Spleen (tissue), 7 donors: ENCODE measurements at regions not wholly inside any gene's neighbourhood (a gene's known extent, or its start where the extent isn't known, plus 50 kb on each side); places are given as distances from the start of the nearest gene placed in this dataset.

ENCODE experiments used
- CTCF ChIP-seq, 11 experiments: fragments of 200-600 bp in 7 of 11; fragments of 450-650 bp in 4 of 11; sonication (generic) in 4 of 11; IDR thresholded peaks in 8 of 11; conservative IDR thresholded peaks in 3 of 11; 1 replicate in 7 of 11; 2 replicates in 4 of 11; pipeline versions ENCODE4 v1.4.0 to v1.8.0; 2016 to 2021; ENCODE audit warnings: antibody characterized with exemption in 11 of 11, inconsistent platforms in 4 of 11, mild to moderate bottlenecking in 1 of 11
- POLR2AphosphoS5 ChIP-seq, 3 donors: sonication (generic); formaldehyde crosslinking; IDR thresholded peaks; one replicate each; pipeline ENCODE4 v1.5.1; 2017; ENCODE audit warnings: antibody characterized with exemption in 3 of 3
- donor health status: DM: no; HTN: no; CAD: no; lungs with moderate emphysema.
- donor health status: DM: no; HTN: no; CAD: no.
- donor health status: DM: no; HTN: no; CAD: no.

DNA sequence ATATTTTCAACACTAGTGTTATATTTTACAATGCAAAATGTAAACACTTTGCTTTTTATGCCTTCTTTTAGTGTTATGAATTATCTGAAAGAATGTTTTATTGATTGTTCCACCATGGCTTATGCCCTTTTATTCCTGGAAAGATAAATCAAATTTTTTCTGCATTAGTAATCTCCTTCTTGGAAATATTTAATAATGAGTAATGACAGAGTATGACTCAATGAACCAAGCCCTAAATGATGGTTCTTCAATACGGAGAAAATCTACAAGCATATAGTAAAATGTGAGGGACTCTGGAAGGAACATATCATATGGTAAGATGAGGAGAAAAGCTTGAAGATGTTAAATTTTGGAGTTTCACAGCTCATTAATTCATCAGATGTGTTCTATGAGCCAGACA lies 929.6 kb downstream of the C6orf118 start:
- no peak for TF ChIP-seq CTCF (IDR thresholded peaks at IDR 0.05 in 8 of 11, conservative IDR thresholded peaks at IDR 0.05 in 3 of 11)
- no peak for TF ChIP-seq POLR2AphosphoS5 (IDR thresholded peaks at IDR 0.05)
